PC-3 (cell line): ENCODE measurements at regions not wholly inside any gene's neighbourhood (a gene's known extent, or its start where the extent isn't known, plus 50 kb on each side); places are given as distances from the start of the nearest gene placed in this dataset.

Source experiments
- ATAC-seq: fragments of 200-7000 bp; cut with Tn5 transposase; 2 replicates; pipeline ENCODE4 v1.9.1; 2020; ENCODE audit warnings: mild to moderate bottlenecking, moderate library complexity
- BruUV-seq: library from RNA; stranded (reverse); fragments of 400-500 nt; replicated peaks from 2 replicates; lab custom pipeline; 2021; lab: Mats Ljungman, UMichigan
- CTCF ChIA-PET: fragments of 300-600 bp; sonication (Branson Sonifier 250); formaldehyde crosslinking; loops from one replicate; lab custom pipeline; 2022; ENCODE audit warnings: antibody characterized with exemption; lab: Charles Lee
- POLR2A ChIA-PET: fragments of 300-600 bp; sonication (Branson Sonifier 250); formaldehyde crosslinking; loops from one replicate; lab custom pipeline; 2022; ENCODE audit warnings: antibody characterized with exemption; ENCODE audit not compliant: unreplicated experiment; lab: Charles Lee
- DNase-seq: peaks from one replicate; pipeline ENCODE4 v3.0.0-alpha.2; 2015
- H2AFZ ChIP-seq: fragments of 300-600 bp; sonication (generic); 2 replicates; pipeline ENCODE4 v1.6.0; 2016; ENCODE audit warnings: antibody characterized with exemption, low read length
- H3F3A ChIP-seq: fragments of 300-600 bp; sonication (generic); one replicate; pipeline ENCODE4 v1.6.0; 2017; ENCODE audit warnings: antibody characterized with exemption, low read length, control low read depth, mild to moderate bottlenecking; ENCODE audit not compliant: unreplicated experiment
- H3K27ac ChIP-seq: fragments of 300-600 bp; sonication (generic); 2 replicates; pipeline ENCODE4 v1.5.1; 2016; ENCODE audit warnings: mild to moderate bottlenecking, low read length
- H3K27me3 ChIP-seq: fragments of 300-600 bp; sonication (generic); 2 replicates; pipeline ENCODE4 v1.6.1; 2016; ENCODE audit warnings: low read length, mixed read lengths
- H3K36me3 ChIP-seq: fragments of 300-600 bp; sonication (generic); 2 replicates; pipeline ENCODE4 v1.6.1; 2016; ENCODE audit warnings: low read depth, mixed run types, low read length, mixed read lengths
- H3K4me1 ChIP-seq: fragments of 300-600 bp; sonication (generic); 2 replicates; pipeline ENCODE4 v1.5.1; 2016; ENCODE audit warnings: low read length; ENCODE audit not compliant: insufficient read depth
- H3K4me2 ChIP-seq: fragments of 300-600 bp; sonication (generic); 2 replicates; pipeline ENCODE4 v1.6.0; 2016; ENCODE audit warnings: low read length
- H3K4me3 ChIP-seq: fragments of 300-600 bp; sonication (generic); 2 replicates; pipeline ENCODE4 v1.5.1; 2016; ENCODE audit warnings: mild to moderate bottlenecking, low read length, mixed read lengths
- H3K79me2 ChIP-seq: fragments of 300-600 bp; sonication (generic); 2 replicates; pipeline ENCODE4 v1.6.1; 2017; ENCODE audit warnings: low read length, mixed read lengths
- H3K9ac ChIP-seq: fragments of 300-600 bp; sonication (generic); 2 replicates; pipeline ENCODE4 v1.6.0; 2016; ENCODE audit warnings: mild to moderate bottlenecking, low read length
- H3K9me2 ChIP-seq: fragments of 300-600 bp; sonication (generic); replicated peaks from 2 replicates; pipeline ENCODE4 v1.6.1; 2016; ENCODE audit warnings: mixed run types, low read length, mixed read lengths
- H3K9me3 ChIP-seq: fragments of 300-600 bp; sonication (generic); 2 replicates; pipeline ENCODE4 v1.6.1; 2016; ENCODE audit warnings: low read length, mixed read lengths
- H4K20me1 ChIP-seq: fragments of 300-600 bp; sonication (generic); 2 replicates; pipeline ENCODE4 v1.6.1; 2016; ENCODE audit warnings: low read length, mixed read lengths
- EZH2 ChIP-seq: fragments of 300-600 bp; sonication (generic); IDR thresholded peaks from one replicate; pipeline ENCODE4 v1.6.1; 2017; ENCODE audit warnings: antibody characterized with exemption, mild to moderate bottlenecking, low read length; ENCODE audit not compliant: unreplicated experiment
- EZH2phosphoT487 ChIP-seq: fragments of 300-600 bp; sonication (generic); IDR thresholded peaks from 2 replicates; pipeline ENCODE4 v1.6.1; 2018; ENCODE audit warnings: mild to moderate bottlenecking, antibody characterized with exemption, low read length, borderline replicate concordance
- intact Hi-C: fragments of 100-400 bp; cut with micrococcal nuclease; formaldehyde crosslinking; loops from 2 replicates; pipeline ENCODE4 v1.9.0; 2023
- TF ChIP-seq, protein P1 (sequence below): fragments of 300-600 bp; sonication (generic); conservative IDR thresholded peaks from 2 replicates; pipeline ENCODE4 v1.5.1; 2017; ENCODE audit warnings: antibody characterized with exemption, low read depth, mild to moderate bottlenecking, low read length

DNA sequence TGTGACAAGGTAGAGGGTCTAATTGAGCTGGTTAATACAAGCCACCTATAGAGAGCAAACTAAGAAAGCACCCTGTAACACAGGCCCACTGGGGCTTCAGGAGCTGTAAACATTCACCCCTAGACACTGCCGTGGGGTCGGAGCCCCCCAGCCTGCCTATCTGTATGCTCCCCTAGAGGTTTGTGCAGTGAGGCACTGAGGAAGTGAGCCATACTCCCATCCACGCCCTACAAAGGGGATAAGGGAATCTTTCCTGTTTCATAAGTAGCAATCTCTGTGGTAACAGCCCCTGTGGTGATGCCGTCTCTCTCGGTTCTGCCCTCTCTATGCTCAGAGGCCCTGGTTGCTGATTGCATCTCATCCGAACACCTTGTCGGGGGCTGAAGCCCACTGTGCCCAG, 94.2 kb upstream of the GJB6 start:
- ChIA-PET POLR2A (no interaction called here), CTCF (no interaction called here)
- Histone ChIP-seq H3F3A (no peaks in the 10 kb centered on the region), H3K4me1 (no peaks in the 10 kb centered on the region), H3K27me3 (no peaks in the 10 kb centered on the region), H3K9me2 (no peaks in the 10 kb centered on the region), H3K36me3 (no peaks in the 10 kb centered on the region), H3K9me3 (0 out of 2 replicates have a peak, but pooled peaks cover 7% of the 10 kb centered on the region), H3K4me2 (no peak overlapping the region), H3K79me2 (no peaks in the 10 kb centered on the region), H4K20me1 (no peaks in the 10 kb centered on the region), H3K9ac (no peak overlapping the region), H3K4me3 (no peak overlapping the region), H3K27ac (no peak overlapping the region), H2AFZ (no peak overlapping the region)
- DNase-seq (no peak), ATAC-seq (no peak)
- no TSS peak for BruUV-seq
- TF ChIP-seq, protein P1, sequence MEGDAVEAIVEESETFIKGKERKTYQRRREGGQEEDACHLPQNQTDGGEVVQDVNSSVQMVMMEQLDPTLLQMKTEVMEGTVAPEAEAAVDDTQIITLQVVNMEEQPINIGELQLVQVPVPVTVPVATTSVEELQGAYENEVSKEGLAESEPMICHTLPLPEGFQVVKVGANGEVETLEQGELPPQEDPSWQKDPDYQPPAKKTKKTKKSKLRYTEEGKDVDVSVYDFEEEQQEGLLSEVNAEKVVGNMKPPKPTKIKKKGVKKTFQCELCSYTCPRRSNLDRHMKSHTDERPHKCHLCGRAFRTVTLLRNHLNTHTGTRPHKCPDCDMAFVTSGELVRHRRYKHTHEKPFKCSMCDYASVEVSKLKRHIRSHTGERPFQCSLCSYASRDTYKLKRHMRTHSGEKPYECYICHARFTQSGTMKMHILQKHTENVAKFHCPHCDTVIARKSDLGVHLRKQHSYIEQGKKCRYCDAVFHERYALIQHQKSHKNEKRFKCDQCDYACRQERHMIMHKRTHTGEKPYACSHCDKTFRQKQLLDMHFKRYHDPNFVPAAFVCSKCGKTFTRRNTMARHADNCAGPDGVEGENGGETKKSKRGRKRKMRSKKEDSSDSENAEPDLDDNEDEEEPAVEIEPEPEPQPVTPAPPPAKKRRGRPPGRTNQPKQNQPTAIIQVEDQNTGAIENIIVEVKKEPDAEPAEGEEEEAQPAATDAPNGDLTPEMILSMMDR: no peak
- intact Hi-C loops: no loop called here

DNA sequence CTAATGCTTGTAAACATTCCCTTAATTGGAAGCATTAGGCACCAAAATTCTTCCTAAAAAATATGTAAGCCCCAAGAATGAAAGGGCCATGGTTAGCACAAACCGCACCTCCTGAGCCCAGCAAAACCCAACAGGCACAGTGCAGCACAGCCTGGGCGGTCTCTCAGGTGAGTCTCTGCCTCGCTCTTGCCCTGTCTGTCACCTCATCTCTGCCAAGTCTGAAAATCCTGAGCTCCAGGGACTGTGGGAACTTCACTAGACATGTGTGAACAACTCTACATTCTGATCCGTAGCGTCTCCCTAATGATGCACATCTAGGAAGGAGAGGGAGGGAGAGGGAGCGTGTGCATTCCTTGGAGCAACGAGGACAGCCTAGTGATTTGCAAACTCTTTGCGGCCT, 88.8 kb upstream of the GJB6 start:
- Histone ChIP-seq H3K36me3 (no peaks in the 10 kb centered on the region), H3K4me1 (no peaks in the 10 kb centered on the region), H4K20me1 (no peaks in the 10 kb centered on the region), H3K9ac (no peak overlapping the region), H3F3A (no peaks in the 10 kb centered on the region), H3K4me2 (no peak overlapping the region), H2AFZ (no peak overlapping the region), H3K27ac (no peak overlapping the region), H3K4me3 (no peak overlapping the region), H3K79me2 (no peaks in the 10 kb centered on the region), H3K9me3 (0 out of 2 replicates have a peak, but pooled peaks cover 7% of the 10 kb centered on the region), H3K27me3 (no peaks in the 10 kb centered on the region), H3K9me2 (no peaks in the 10 kb centered on the region)
- ATAC-seq: no peak
- BruUV-seq: no TSS peak
- TF ChIP-seq EZH2phosphoT487 (no peak), EZH2 (no peak)
- TF ChIP-seq, protein P1: no peak
- no peak for DNase-seq
- ChIA-PET POLR2A (no interaction called here), CTCF (no interaction called here)
- intact Hi-C loops: no loop called here

DNA sequence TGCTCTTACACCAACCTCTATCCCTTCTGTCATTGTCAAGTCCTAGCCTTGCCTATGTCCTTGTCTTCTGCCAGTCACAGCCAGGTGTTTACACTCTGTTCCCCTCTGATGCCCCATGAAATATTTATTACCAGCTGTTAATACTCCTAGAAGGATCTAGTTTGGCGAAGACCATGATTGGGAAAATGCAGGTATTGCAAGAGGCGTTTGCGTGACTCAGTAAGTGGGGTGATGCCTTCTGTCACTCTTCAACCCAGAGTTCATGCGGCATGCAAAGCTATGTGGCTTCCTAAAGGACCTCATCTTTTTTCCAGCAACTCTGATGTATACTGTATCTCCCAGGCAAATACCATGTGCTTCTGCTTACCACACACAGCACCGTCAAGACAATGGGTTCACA, 81.8 kb upstream of the GJB6 start:
- Histone ChIP-seq H3K4me2 (no peak overlapping the region), H3K79me2 (no peaks in the 10 kb centered on the region), H3K27me3 (no peaks in the 10 kb centered on the region), H3K27ac (no peak overlapping the region), H4K20me1 (no peaks in the 10 kb centered on the region), H3K36me3 (no peaks in the 10 kb centered on the region), H3F3A (no peaks in the 10 kb centered on the region), H3K9me2 (0 out of 2 replicates have a peak, but pooled peaks cover 8% of the 10 kb centered on the region), H3K9me3 (no peaks in the 10 kb centered on the region), H3K4me3 (no peak overlapping the region), H3K9ac (no peak overlapping the region), H3K4me1 (no peaks in the 10 kb centered on the region), H2AFZ (no peak overlapping the region)
- ChIA-PET CTCF (no interaction called here), POLR2A (no interaction called here)
- TF ChIP-seq EZH2 (no peak), EZH2phosphoT487 (no peak)
- TF ChIP-seq, protein P1: no peak
- intact Hi-C loops: no loop called here
- no peak for DNase-seq
- ATAC-seq: no peak
- BruUV-seq: no TSS peak
